Endothelial cell of umbilical vein (primary cell): ENCODE measurements at regions not wholly inside any gene's neighbourhood (a gene's known extent, or its start where the extent isn't known, plus 50 kb on each side); places are given as distances from the start of the nearest gene placed in this dataset.

Source experiments
- BruUV-seq: library from RNA; stranded (reverse); fragments of 400-500 nt; replicated peaks from 2 replicates; lab custom pipeline; 2021; lab: Mats Ljungman, UMichigan
- CTCF ChIA-PET: fragments of 300-600, 350-600 bp; sonication (Branson Sonifier 250); formaldehyde crosslinking; loops from one replicate; lab custom pipeline; 2021; ENCODE audit warnings: antibody characterized with exemption, inconsistent platforms; lab: Charles Lee
- POLR2A ChIA-PET: fragments of 300-600, 350-600 bp; sonication (Branson Sonifier 250); formaldehyde crosslinking; loops from one replicate; lab custom pipeline; 2021; ENCODE audit warnings: antibody characterized with exemption, inconsistent platforms; lab: Charles Lee
- DNase-seq: peaks from one replicate; pipeline ENCODE4 v3.0.0-alpha.2; 2011; ENCODE audit warnings: low read depth, low spot score
- FAIRE-seq: peaks from 2 replicates; lab custom pipeline; 2011; peaks lifted over from hg19 to GRCh38; lab: Jason Lieb, UNC
- H2AFZ ChIP-seq: 2 replicates; pipeline ENCODE4 v1.6.0; 2012; ENCODE audit warnings: low read depth, low read length, control low read depth, inconsistent platforms
- H3K27ac ChIP-seq: 2 replicates; pipeline ENCODE4 v1.5.1; 2011; ENCODE audit warnings: low read depth, mild to moderate bottlenecking, control low read depth, low read length, moderate library complexity; ENCODE audit not compliant: insufficient read depth
- H3K27me3 ChIP-seq, 2 experiments: 2 replicates each; pipeline versions ENCODE4 v1.6.0 to v1.6.1; 2011; ENCODE audit warnings: low read length in 2 of 2, mixed read lengths in 1 of 2; ENCODE audit not compliant: control insufficient read depth in 2 of 2, insufficient read depth in 2 of 2
- H3K36me3 ChIP-seq, 2 experiments: 2 replicates in 1 of 2; 3 replicates in 1 of 2; pipeline ENCODE4 v1.5.1; 2011; ENCODE audit warnings: low read length in 2 of 2, mild to moderate bottlenecking in 1 of 2, moderate library complexity in 1 of 2; ENCODE audit not compliant: control insufficient read depth in 2 of 2, insufficient read depth in 2 of 2; ENCODE audit errors: extremely low read depth in 1 of 2
- H3K4me1 ChIP-seq: 3 replicates; pipeline ENCODE4 v1.5.1; 2011; ENCODE audit warnings: mild to moderate bottlenecking, low read length; ENCODE audit not compliant: control insufficient read depth, insufficient read depth; ENCODE audit errors: extremely low read depth
- H3K4me2 ChIP-seq: 2 replicates; pipeline ENCODE4 v1.6.1; 2011; ENCODE audit warnings: low read length, control low read depth, mixed read lengths; ENCODE audit not compliant: insufficient read depth
- H3K4me3 ChIP-seq, 3 experiments: fragments of 200-600 bp in 1 of 3; sonication (generic), shearing (Covaris generic) in 1 of 3; replicated peaks in 1 of 3; 2 replicates each; pipeline ENCODE4 v1.5.1; 2011 to 2016; ENCODE audit warnings: control low read depth in 3 of 3, low read length in 3 of 3, mild to moderate bottlenecking in 2 of 3, inconsistent platforms in 1 of 3, low read depth in 1 of 3, moderate library complexity in 1 of 3; ENCODE audit not compliant: insufficient read depth in 1 of 3
- H3K79me2 ChIP-seq: 2 replicates; pipeline ENCODE4 v1.6.0; 2012; ENCODE audit warnings: low read length, inconsistent platforms; ENCODE audit not compliant: control insufficient read depth, insufficient read depth
- H3K9ac ChIP-seq: replicated peaks from 2 replicates; pipeline ENCODE3; 2011; ENCODE audit warnings: low read length, control low read depth; ENCODE audit not compliant: insufficient read depth; ENCODE audit errors: extremely low read depth
- H3K9me1 ChIP-seq: replicated peaks from 3 replicates; pipeline ENCODE4 v1.6.0; 2011; ENCODE audit warnings: mild to moderate bottlenecking, low read length; ENCODE audit not compliant: control insufficient read depth, insufficient read depth; ENCODE audit errors: extremely low read depth
- H3K9me3 ChIP-seq: replicated peaks from 2 replicates; pipeline ENCODE4 v1.5.1; 2012; ENCODE audit warnings: low read length, inconsistent platforms; ENCODE audit not compliant: control insufficient read depth, insufficient read depth
- H4K20me1 ChIP-seq: replicated peaks from 2 replicates; pipeline ENCODE3; 2011; ENCODE audit warnings: mild to moderate bottlenecking, low read length; ENCODE audit not compliant: control insufficient read depth, insufficient read depth; ENCODE audit errors: extremely low read depth
- EZH2 ChIP-seq: IDR thresholded peaks from 2 replicates; pipeline ENCODE4 v1.6.1; 2012; ENCODE audit warnings: borderline replicate concordance, low read depth, mild to moderate bottlenecking, moderate library complexity, low read length, inconsistent platforms; ENCODE audit not compliant: severe bottlenecking
- FOS ChIP-seq: IDR thresholded peaks from 2 replicates; pipeline ENCODE4 v1.6.1; 2011; ENCODE audit warnings: mild to moderate bottlenecking, low read length, moderate library complexity, borderline replicate concordance; ENCODE audit not compliant: insufficient read depth
- GATA2 ChIP-seq: IDR thresholded peaks from 2 replicates; pipeline ENCODE4 v1.7.0; 2011; ENCODE audit warnings: low read depth, mild to moderate bottlenecking, moderate library complexity, mixed read lengths, low read length; ENCODE audit not compliant: insufficient read length, insufficient read depth
- JUN ChIP-seq: IDR thresholded peaks from 2 replicates; pipeline ENCODE4 v1.6.1; 2011; ENCODE audit warnings: borderline replicate concordance, low read depth; ENCODE audit not compliant: insufficient read length, insufficient read depth
- MAX ChIP-seq: IDR thresholded peaks from 2 replicates; pipeline ENCODE4 v1.6.1; 2011; ENCODE audit not compliant: insufficient read depth, insufficient read length
- MYC ChIP-seq: IDR thresholded peaks from one replicate; pipeline ENCODE4 v1.6.1; 2011; ENCODE audit warnings: mild to moderate bottlenecking, low read depth, low read length
- POLR2A ChIP-seq: IDR thresholded peaks from 2 replicates; pipeline ENCODE4 v1.6.1; 2012; ENCODE audit warnings: low read depth, mild to moderate bottlenecking, control low read depth, low read length
- POLR2AphosphoS5 ChIP-seq: IDR thresholded peaks from 2 replicates; pipeline ENCODE4 v1.6.1; 2012; ENCODE audit warnings: low read depth, mild to moderate bottlenecking, control low read depth, low read length, moderate library complexity; ENCODE audit not compliant: insufficient read depth
- dilution Hi-C: fragments of 300-500 bp; cut with MboI; formaldehyde crosslinking; loops from one replicate; pipeline ENCODE4 v1.15.0; 2019; ENCODE audit warnings: low sequenced_read_pairs; ENCODE audit not compliant: extremely low pct_ligation_motif_present
- intact Hi-C: fragments of 100-400 bp; cut with micrococcal nuclease; formaldehyde crosslinking; loops from one replicate; pipeline ENCODE4 v1.10.0; 2022
- TF ChIP-seq, protein P1 (sequence below), 2 donors: IDR thresholded peaks; 1 replicate in 1 of 2; 2 replicates in 1 of 2; pipeline ENCODE4 v1.5.1; 2011; ENCODE audit warnings: low read length in 2 of 2, mild to moderate bottlenecking in 2 of 2, moderate library complexity in 2 of 2, control low read depth in 1 of 2, inconsistent platforms in 1 of 2, low read depth in 1 of 2; ENCODE audit not compliant: insufficient read depth in 1 of 2; ENCODE audit errors: extremely low read depth in 1 of 2

DNA sequence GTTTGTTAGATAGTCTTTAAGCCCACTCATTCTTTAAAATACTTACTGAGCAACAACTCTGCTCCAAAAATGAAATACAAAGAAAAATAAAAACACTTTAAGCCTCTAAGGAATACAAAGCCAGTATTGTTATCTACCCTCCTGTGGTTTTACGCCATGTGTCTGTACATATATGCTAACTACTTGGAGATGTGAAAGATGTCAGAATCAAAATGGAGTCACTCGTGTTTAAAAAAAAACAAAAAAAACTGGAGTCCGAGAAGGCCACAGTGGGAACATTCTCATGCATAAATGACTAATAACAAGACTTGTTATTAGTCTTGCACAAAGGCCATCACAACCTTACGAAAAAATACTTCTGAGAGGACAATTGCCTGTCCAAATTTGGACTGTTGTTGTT is 393.1 kb downstream of the TBC1D4 start:
- no peak overlapping the region for H3K27ac ChIP-seq
- H3K79me2 ChIP-seq = no peaks in the 10 kb centered on the region
- H3K9ac ChIP-seq = no peak overlapping the region
- no peak overlapping the region for H3K4me2 ChIP-seq
- no peak for DNase-seq
- CTCF ChIA-PET = no interaction called here
- no peak for FAIRE-seq
- H3K36me3 ChIP-seq = no peaks in the 10 kb centered on the region
- no peak overlapping the region for H2AFZ ChIP-seq
- no peaks in the 10 kb centered on the region for H3K27me3 ChIP-seq
- H3K9me1 ChIP-seq = no peaks in the 10 kb centered on the region
- no peak overlapping the region for H3K4me3 ChIP-seq
- no peaks in the 10 kb centered on the region for H3K4me1 ChIP-seq
- dilution Hi-C loops = no loop called here
- TF ChIP-seq GATA2 = no peak
- TF ChIP-seq, protein P1, sequence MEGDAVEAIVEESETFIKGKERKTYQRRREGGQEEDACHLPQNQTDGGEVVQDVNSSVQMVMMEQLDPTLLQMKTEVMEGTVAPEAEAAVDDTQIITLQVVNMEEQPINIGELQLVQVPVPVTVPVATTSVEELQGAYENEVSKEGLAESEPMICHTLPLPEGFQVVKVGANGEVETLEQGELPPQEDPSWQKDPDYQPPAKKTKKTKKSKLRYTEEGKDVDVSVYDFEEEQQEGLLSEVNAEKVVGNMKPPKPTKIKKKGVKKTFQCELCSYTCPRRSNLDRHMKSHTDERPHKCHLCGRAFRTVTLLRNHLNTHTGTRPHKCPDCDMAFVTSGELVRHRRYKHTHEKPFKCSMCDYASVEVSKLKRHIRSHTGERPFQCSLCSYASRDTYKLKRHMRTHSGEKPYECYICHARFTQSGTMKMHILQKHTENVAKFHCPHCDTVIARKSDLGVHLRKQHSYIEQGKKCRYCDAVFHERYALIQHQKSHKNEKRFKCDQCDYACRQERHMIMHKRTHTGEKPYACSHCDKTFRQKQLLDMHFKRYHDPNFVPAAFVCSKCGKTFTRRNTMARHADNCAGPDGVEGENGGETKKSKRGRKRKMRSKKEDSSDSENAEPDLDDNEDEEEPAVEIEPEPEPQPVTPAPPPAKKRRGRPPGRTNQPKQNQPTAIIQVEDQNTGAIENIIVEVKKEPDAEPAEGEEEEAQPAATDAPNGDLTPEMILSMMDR (IDR thresholded peaks at IDR 0.05; ENCODE audit: extremely low read depth in 1 of 2, insufficient read depth in 1 of 2, low read depth in 1 of 2, low read length in 2 of 2) = no peak
- no peak for TF ChIP-seq POLR2AphosphoS5
- TF ChIP-seq MAX = no peak
- TF ChIP-seq MYC = no peak
- TF ChIP-seq FOS = no peak
- no peak for TF ChIP-seq POLR2A
- TF ChIP-seq JUN = no peak
- no peak for TF ChIP-seq EZH2
- no peaks in the 10 kb centered on the region for H3K9me3 ChIP-seq
- H4K20me1 ChIP-seq = no peaks in the 10 kb centered on the region
- POLR2A ChIA-PET = no interaction called here
- no TSS peak for BruUV-seq
- intact Hi-C loops = no loop called here
